ENCODE measurements at regions not wholly inside any gene's neighbourhood (a gene's known extent, or its start where the extent isn't known, plus 50 kb on each side); places are given as distances from the start of the nearest gene placed in this dataset.

DNA sequence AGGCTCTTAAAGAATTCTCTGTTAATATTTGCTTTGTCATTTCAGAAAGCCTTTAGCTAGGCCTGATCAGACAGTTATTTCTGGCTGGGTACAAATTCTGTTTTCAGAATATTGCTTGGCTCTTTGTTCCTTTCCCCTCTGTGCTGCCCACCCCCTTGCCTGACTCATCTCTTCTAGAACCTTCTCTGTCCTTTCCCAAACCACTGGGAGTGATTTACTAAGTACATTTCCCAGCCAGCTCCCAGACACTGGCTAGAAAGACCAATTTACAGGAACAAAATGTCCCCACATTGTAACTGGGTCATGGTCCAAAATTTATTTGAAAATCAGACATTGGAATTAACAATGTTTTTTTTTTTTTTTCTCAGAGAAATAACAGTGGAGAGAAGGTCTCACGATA, 133.1 kb upstream of the MAP1B start:
- Histone ChIP-seq H3K36me3 (ENCODE audit: control insufficient read depth, insufficient read depth, low read length) (no peaks in the 10 kb centered on the region), H3K4me3 (ENCODE audit: low read depth, low read length) (no peak overlapping the region), H3K27me3 (ENCODE audit: control insufficient read depth, insufficient read depth, low read length) (no peaks in the 10 kb centered on the region)
- DNase-seq (ENCODE audit: low read depth), result no peak
- no peak for TF ChIP-seq CTCF (IDR thresholded peaks at IDR 0.05; ENCODE audit: insufficient read depth, low read length, poor library complexity, severe bottlenecking)

DNA sequence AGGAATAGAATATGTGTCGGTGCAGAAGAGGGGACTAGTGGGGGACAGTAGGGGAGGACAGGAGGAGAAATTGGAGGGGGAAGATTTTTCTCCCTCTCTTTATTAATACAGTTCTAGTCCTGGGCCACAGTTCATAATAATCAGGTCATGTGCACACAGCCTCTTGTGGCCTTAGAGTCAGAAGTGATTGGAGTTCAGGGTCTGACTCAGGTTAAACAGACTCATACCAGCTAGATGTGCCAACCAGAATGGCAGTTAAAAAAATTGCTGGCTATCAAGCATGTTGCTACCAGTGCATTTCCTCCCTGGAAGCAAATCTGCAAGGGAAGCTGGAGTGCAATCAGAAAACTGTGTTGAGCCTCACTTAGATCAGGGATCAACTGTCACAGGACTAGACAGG, 132.7 kb upstream of the MAP1B start:
- Histone ChIP-seq H3K27me3 (ENCODE audit: control insufficient read depth, insufficient read depth, low read length) (no peaks in the 10 kb centered on the region), H3K4me3 (ENCODE audit: low read depth, low read length) (no peak overlapping the region), H3K36me3 (ENCODE audit: control insufficient read depth, insufficient read depth, low read length) (no peaks in the 10 kb centered on the region)
- TF ChIP-seq CTCF (IDR thresholded peaks at IDR 0.05; ENCODE audit: insufficient read depth, low read length, poor library complexity, severe bottlenecking), result no peak
- DNase-seq (ENCODE audit: low read depth), result no peak

DNA sequence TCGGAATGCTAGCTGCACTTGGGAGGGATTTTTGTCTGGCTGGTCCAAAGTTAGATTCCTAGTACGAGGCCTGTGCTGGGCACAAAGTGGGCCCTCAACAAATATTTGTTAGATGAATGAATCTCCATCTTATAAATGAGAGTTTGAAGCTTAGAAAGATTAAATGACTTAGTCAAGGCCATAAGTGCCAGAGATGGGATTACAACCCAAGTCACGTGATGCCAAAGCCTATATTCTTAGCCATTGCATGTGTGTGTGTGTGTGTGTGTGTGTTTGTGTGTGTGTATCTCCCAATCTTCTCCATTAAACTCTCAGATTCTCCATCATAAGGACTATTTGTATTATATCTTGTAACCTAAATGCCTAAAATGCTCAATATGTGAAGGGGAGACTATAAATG, 130.8 kb upstream of the MAP1B start:
- no peaks in the 10 kb centered on the region for H3K36me3 ChIP-seq (ENCODE audit: control insufficient read depth, insufficient read depth, low read length)
- DNase-seq (ENCODE audit: low read depth), result no peak
- no peak overlapping the region for H3K4me3 ChIP-seq (ENCODE audit: low read depth, low read length)
- no peaks in the 10 kb centered on the region for H3K27me3 ChIP-seq (ENCODE audit: control insufficient read depth, insufficient read depth, low read length)
- TF ChIP-seq CTCF (IDR thresholded peaks at IDR 0.05; ENCODE audit: insufficient read depth, low read length, poor library complexity, severe bottlenecking), result no peak

DNA sequence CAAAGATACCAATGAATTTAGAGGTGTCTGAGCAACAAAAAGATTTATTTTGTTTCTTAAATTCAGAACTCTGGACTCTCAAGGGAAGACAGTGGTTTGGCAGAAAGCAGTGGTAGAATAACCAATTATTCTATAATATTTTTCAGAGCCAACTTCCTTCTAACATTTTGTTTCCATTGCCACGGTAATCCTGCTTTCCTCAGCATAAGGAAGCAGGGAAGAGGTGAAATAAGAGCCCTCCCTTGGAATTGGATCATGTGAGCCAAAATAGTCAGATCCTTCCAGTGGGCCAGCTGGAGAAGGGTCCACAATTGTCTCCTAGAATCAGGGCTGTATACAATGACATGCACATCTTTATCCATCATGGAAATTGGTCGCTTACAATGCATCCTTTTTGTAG, 130.0 kb upstream of the MAP1B start:
- no peak for TF ChIP-seq CTCF (IDR thresholded peaks at IDR 0.05; ENCODE audit: insufficient read depth, low read length, poor library complexity, severe bottlenecking)
- DNase-seq (ENCODE audit: low read depth), result no peak
- Histone ChIP-seq H3K27me3 (ENCODE audit: control insufficient read depth, insufficient read depth, low read length) (no peaks in the 10 kb centered on the region), H3K36me3 (ENCODE audit: control insufficient read depth, insufficient read depth, low read length) (no peaks in the 10 kb centered on the region), H3K4me3 (ENCODE audit: low read depth, low read length) (no peak overlapping the region)

DNA sequence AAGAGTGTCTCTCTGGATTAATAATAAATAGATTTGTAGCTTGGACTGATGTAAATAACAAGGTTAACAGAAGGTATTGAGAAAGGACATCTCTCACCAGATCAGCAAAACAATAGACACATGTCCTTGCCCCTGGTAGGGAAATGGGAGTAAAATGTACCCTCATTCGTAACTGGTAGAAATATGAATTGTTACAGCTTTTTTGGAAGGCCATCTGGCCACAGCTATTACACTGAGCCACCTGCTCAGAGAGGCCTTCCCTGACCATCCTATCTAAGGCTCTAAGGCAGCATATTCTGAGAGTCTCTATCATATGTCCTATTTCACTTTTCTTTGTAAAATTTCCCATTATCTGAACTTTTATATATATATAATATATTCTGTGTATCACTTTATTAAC, 129.1 kb upstream of the MAP1B start:
- no peak for DNase-seq (ENCODE audit: low read depth)
- Histone ChIP-seq H3K27me3 (ENCODE audit: control insufficient read depth, insufficient read depth, low read length) (no peaks in the 10 kb centered on the region), H3K4me3 (ENCODE audit: low read depth, low read length) (no peak overlapping the region), H3K36me3 (ENCODE audit: control insufficient read depth, insufficient read depth, low read length) (no peaks in the 10 kb centered on the region)
- no peak for TF ChIP-seq CTCF (IDR thresholded peaks at IDR 0.05; ENCODE audit: insufficient read depth, low read length, poor library complexity, severe bottlenecking)

DNA sequence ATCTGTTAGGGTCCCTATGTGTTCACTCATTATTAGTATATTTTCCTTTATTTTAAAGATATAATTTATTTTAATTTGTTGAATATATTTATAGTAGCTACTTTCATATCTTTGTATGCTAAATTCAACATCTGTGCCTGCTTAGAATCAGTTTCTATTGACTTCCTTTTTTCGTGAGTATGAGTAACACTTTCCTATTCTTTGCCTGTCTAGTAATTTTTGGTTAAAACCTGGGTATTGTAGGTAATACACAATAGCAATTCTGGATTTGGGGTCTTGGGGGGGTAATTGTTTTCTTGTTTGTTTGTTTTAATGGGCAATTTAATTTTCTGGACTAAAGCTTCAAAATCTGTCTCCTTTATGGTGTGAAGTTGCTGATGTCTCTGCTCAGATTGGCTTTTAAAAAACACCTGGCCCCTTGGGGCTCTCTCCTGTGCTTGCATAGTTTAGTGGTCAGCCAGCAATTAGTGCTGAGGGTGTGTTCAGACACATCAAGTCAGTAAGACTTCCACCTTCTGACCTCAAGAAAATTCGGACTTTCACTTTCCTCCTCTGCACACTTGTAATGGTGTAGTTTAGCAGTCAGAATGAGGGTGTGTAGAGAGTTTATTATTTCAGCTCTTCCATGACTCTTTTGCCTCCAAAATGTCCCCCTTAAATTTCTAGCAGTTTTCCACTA, 124.4 kb upstream of the MAP1B start:
- H3K36me3 ChIP-seq (ENCODE audit: control insufficient read depth, insufficient read depth, low read length), result no peaks in the 10 kb centered on the region
- TF ChIP-seq CTCF (IDR thresholded peaks at IDR 0.05; ENCODE audit: insufficient read depth, low read length, poor library complexity, severe bottlenecking), result no peak
- DNase-seq (ENCODE audit: low read depth), result no peak
- no peak overlapping the region for H3K4me3 ChIP-seq (ENCODE audit: low read depth, low read length)
- H3K27me3 ChIP-seq (ENCODE audit: control insufficient read depth, insufficient read depth, low read length), result no peaks in the 10 kb centered on the region
